Adrenal gland (tissue), 5 donors: ENCODE measurements at regions not wholly inside any gene's neighbourhood (a gene's known extent, or its start where the extent isn't known, plus 50 kb on each side); places are given as distances from the start of the nearest gene placed in this dataset.

Source experiments
- POLR2A ChIP-seq, 2 donors: fragments of 450-650 bp; IDR thresholded peaks; one replicate each; pipeline ENCODE4 v1.6.1; 2017; ENCODE audit warnings: antibody characterized with exemption in 2 of 2, mild to moderate bottlenecking in 2 of 2, moderate library complexity in 1 of 2
- TF ChIP-seq, protein P1 (sequence below), 6 experiments: fragments of 450-650 bp in 4 of 6; fragments of 200-600 bp in 2 of 6; sonication (generic) in 1 of 6; IDR thresholded peaks; 1 replicate in 5 of 6; 2 replicates in 1 of 6; pipeline versions ENCODE4 v1.5.1 to v1.8.0; 2016 to 2021; ENCODE audit warnings: antibody characterized with exemption in 6 of 6, mild to moderate bottlenecking in 2 of 6, moderate library complexity in 1 of 6
- donor health status: DM: no; HTN: no; CAD: no.

DNA sequence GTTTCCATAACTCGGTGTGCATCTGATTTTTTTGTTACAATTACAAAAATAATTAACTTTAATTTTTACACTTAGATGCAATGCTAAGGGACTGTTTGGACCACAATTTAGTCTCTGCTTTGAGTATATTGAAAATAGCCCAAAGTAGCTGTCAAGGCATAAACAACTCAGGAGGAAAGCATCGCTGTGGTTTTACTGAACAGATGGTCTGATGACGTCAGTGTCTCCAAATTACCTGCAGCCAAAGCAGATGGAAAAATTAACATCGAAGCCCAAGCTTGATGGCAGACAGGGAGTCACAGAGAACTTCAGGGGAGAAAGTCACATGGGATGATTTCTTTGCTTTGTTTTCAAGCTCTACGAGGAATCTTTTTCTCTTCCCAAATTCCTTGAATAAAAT lies 83.1 kb upstream of the PLCL2 start:
- TF ChIP-seq, protein P1, sequence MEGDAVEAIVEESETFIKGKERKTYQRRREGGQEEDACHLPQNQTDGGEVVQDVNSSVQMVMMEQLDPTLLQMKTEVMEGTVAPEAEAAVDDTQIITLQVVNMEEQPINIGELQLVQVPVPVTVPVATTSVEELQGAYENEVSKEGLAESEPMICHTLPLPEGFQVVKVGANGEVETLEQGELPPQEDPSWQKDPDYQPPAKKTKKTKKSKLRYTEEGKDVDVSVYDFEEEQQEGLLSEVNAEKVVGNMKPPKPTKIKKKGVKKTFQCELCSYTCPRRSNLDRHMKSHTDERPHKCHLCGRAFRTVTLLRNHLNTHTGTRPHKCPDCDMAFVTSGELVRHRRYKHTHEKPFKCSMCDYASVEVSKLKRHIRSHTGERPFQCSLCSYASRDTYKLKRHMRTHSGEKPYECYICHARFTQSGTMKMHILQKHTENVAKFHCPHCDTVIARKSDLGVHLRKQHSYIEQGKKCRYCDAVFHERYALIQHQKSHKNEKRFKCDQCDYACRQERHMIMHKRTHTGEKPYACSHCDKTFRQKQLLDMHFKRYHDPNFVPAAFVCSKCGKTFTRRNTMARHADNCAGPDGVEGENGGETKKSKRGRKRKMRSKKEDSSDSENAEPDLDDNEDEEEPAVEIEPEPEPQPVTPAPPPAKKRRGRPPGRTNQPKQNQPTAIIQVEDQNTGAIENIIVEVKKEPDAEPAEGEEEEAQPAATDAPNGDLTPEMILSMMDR (IDR thresholded peaks at IDR 0.05), result no peak
- no peak for TF ChIP-seq POLR2A (IDR thresholded peaks at IDR 0.05)
